ENCODE measurements at regions not wholly inside any gene's neighbourhood (a gene's known extent, or its start where the extent isn't known, plus 50 kb on each side); places are given as distances from the start of the nearest gene placed in this dataset.
A peak's percentile ranks its signal among the peaks of the same experiment; 100 is the strongest.

- H3K9me3 ChIP-seq (ENCODE audit: insufficient read depth, low read length), result no peaks in the 10 kb centered on the region
- H3K4me1 ChIP-seq (ENCODE audit: low read length), result no peaks in the 10 kb centered on the region
- no peaks in the 10 kb centered on the region for H3K27me3 ChIP-seq (ENCODE audit: low read depth, low read length)
- H4K20me1 ChIP-seq (ENCODE audit: insufficient read depth, low read length), result no peaks in the 10 kb centered on the region
- no peak overlapping the region for H3K27ac ChIP-seq (ENCODE audit: low read length)
- no peak overlapping the region for H3K4me3 ChIP-seq (ENCODE audit: low read length)
- no peak overlapping the region for H3K4me2 ChIP-seq (ENCODE audit: low read length)
- no peak overlapping the region for H3K9ac ChIP-seq (ENCODE audit: low read length)
- TF ChIP-seq, protein P1, sequence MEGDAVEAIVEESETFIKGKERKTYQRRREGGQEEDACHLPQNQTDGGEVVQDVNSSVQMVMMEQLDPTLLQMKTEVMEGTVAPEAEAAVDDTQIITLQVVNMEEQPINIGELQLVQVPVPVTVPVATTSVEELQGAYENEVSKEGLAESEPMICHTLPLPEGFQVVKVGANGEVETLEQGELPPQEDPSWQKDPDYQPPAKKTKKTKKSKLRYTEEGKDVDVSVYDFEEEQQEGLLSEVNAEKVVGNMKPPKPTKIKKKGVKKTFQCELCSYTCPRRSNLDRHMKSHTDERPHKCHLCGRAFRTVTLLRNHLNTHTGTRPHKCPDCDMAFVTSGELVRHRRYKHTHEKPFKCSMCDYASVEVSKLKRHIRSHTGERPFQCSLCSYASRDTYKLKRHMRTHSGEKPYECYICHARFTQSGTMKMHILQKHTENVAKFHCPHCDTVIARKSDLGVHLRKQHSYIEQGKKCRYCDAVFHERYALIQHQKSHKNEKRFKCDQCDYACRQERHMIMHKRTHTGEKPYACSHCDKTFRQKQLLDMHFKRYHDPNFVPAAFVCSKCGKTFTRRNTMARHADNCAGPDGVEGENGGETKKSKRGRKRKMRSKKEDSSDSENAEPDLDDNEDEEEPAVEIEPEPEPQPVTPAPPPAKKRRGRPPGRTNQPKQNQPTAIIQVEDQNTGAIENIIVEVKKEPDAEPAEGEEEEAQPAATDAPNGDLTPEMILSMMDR (IDR thresholded peaks at IDR 0.05; ENCODE audit: low read depth, low read length), result no peak
- TF ChIP-seq EZH2phosphoT487 (IDR thresholded peaks at IDR 0.05; ENCODE audit: low read depth), result no peak
- H3K36me3 ChIP-seq (replicated peaks; ENCODE audit: low read depth, low read length), result no peaks in the 10 kb centered on the region
- no peaks in the 10 kb centered on the region for H3K79me2 ChIP-seq (ENCODE audit: low read length)
- no peak overlapping the region for H2AFZ ChIP-seq (ENCODE audit: low read depth, low read length)
Observed at GRCh38 chr5:103827976-103828375, 265.4 kb upstream of the NUDT12 start.

DNA sequence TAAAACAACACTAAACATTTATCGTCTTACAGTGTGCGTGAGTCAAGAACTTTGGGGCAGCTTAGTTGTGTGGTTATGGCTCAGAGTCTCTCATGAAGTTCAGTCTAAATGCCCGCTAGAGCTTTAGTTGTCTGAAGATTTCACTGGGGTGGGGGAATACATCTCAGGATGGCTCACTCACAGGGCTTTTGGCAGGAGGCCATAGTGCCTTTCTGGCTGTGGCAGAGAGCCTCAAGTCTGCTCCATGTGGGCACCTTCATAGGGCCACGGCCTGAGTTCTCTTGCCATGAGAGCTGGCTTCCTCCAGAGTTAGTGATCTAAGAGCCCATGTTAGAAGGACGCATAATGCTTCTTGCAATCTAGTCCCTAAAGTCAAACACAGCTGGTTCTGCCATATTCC, 258.8 kb upstream of the NUDT12 start:
- no peak overlapping the region for H2AFZ ChIP-seq (ENCODE audit: low read depth, low read length)
- TF ChIP-seq, protein P1 (IDR thresholded peaks at IDR 0.05; ENCODE audit: low read depth, low read length), result no peak
- TF ChIP-seq EZH2phosphoT487 (IDR thresholded peaks at IDR 0.05; ENCODE audit: low read depth), result no peak
- H3K9ac ChIP-seq (ENCODE audit: low read length), result no peak overlapping the region

DNA sequence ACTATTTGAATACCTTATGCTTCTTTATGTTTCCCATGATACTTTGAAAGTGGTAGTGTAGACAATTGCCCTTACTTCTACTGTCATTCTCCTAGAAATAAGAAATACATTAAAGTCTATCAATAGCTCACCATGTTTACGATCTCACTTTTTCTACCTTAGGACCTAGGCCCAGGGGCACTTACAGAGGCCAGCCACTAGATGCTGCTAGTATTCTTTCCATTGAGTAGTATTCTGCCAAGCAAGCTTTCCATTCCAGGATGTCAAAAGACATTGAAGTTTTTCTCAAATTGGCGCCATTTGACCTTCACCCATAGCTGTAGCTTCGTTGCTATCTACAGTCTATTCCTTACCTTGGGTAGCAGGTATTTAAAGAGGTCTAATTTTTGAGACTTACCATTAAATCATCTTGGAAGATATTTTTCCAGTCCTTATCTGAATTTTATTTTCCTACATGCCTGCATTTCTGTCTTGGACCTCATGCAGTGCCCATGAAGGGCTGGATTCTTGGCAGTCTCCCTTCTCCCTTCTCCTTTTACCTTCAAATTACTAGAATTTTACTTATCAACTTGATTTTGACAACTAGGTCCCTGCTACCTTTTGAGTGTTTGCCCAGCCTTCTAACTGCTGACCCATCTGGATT, 246.0 kb upstream of the NUDT12 start:
- no peak for TF ChIP-seq EZH2phosphoT487 (IDR thresholded peaks at IDR 0.05; ENCODE audit: low read depth)
- TF ChIP-seq, protein P1 (IDR thresholded peaks at IDR 0.05; ENCODE audit: low read depth, low read length), result peak; percentile 84
- Histone ChIP-seq H3K79me2 (ENCODE audit: low read length) (no peaks in the 10 kb centered on the region), H3K36me3 (replicated peaks; ENCODE audit: low read depth, low read length) (no peaks in the 10 kb centered on the region), H3K4me3 (ENCODE audit: low read length) (no peak overlapping the region), H3K9ac (ENCODE audit: low read length) (no peak overlapping the region), H3K27me3 (ENCODE audit: low read depth, low read length) (no peaks in the 10 kb centered on the region), H2AFZ (ENCODE audit: low read depth, low read length) (0 out of 2 replicates have a peak overlapping the region, but pooled peaks have one; percentile 66), H3K4me2 (ENCODE audit: low read length) (peak overlapping the region; percentile 54), H4K20me1 (ENCODE audit: insufficient read depth, low read length) (no peaks in the 10 kb centered on the region), H3K4me1 (ENCODE audit: low read length) (no peaks in the 10 kb centered on the region), H3K9me3 (ENCODE audit: insufficient read depth, low read length) (no peaks in the 10 kb centered on the region), H3K27ac (ENCODE audit: low read length) (no peak overlapping the region)

More for the DNA sequence above, 258.8 kb upstream of the NUDT12 start:
- no peak overlapping the region for H3K4me2 ChIP-seq (ENCODE audit: low read length)
- H3K27me3 ChIP-seq (ENCODE audit: low read depth, low read length), result no peaks in the 10 kb centered on the region
- no peaks in the 10 kb centered on the region for H4K20me1 ChIP-seq (ENCODE audit: insufficient read depth, low read length)
- no peak overlapping the region for H3K4me3 ChIP-seq (ENCODE audit: low read length)
- H3K9me3 ChIP-seq (ENCODE audit: insufficient read depth, low read length), result no peaks in the 10 kb centered on the region
- no peaks in the 10 kb centered on the region for H3K36me3 ChIP-seq (replicated peaks; ENCODE audit: low read depth, low read length)
- no peak overlapping the region for H3K27ac ChIP-seq (ENCODE audit: low read length)
- no peaks in the 10 kb centered on the region for H3K4me1 ChIP-seq (ENCODE audit: low read length)
- H3K79me2 ChIP-seq (ENCODE audit: low read length), result no peaks in the 10 kb centered on the region

- no peaks in the 10 kb centered on the region for H3K9me3 ChIP-seq (ENCODE audit: insufficient read depth, low read length)
- no peaks in the 10 kb centered on the region for H3K79me2 ChIP-seq (ENCODE audit: low read length)
- no peaks in the 10 kb centered on the region for H3K4me1 ChIP-seq (ENCODE audit: low read length)
- no peak overlapping the region for H3K4me2 ChIP-seq (ENCODE audit: low read length)
- no peak overlapping the region for H3K4me3 ChIP-seq (ENCODE audit: low read length)
- H3K36me3 ChIP-seq (replicated peaks; ENCODE audit: low read depth, low read length), result no peaks in the 10 kb centered on the region
- no peaks in the 10 kb centered on the region for H3K27me3 ChIP-seq (ENCODE audit: low read depth, low read length)
- H4K20me1 ChIP-seq (ENCODE audit: insufficient read depth, low read length), result no peaks in the 10 kb centered on the region
- H3K27ac ChIP-seq (ENCODE audit: low read length), result no peak overlapping the region
- TF ChIP-seq EZH2phosphoT487 (IDR thresholded peaks at IDR 0.05; ENCODE audit: low read depth), result no peak
- TF ChIP-seq, protein P1 (IDR thresholded peaks at IDR 0.05; ENCODE audit: low read depth, low read length), result no peak
- H3K9ac ChIP-seq (ENCODE audit: low read length), result no peak overlapping the region
- no peak overlapping the region for H2AFZ ChIP-seq (ENCODE audit: low read depth, low read length)
Observed at GRCh38 chr5:103804711-103805110, 242.1 kb upstream of the NUDT12 start.
